ENCODE measurements at regions not wholly inside any gene's neighbourhood (a gene's known extent, or its start where the extent isn't known, plus 50 kb on each side); places are given as distances from the start of the nearest gene placed in this dataset.
"Not testable (repeated sequence)": the region's sequence is repeated elsewhere in the genome, so short reads cannot be mapped to it uniquely, and the experiment has no call there.

GRCh38 chr14:58752771-58753201 lies 115.0 kb downstream of the DACT1 start:
- no peak for DNase-seq (ENCODE audit: low spot score)

GRCh38 chr14:58755031-58755925 lies 117.5 kb downstream of the DACT1 start:
- DNase-seq (ENCODE audit: low spot score): no peak

- DNase-seq (ENCODE audit: low spot score): no peak
Observed at GRCh38 chr14:58760121-58760520, 122.4 kb downstream of the DACT1 start.

- no peak for DNase-seq (ENCODE audit: low spot score)
Observed at GRCh38 chr14:58762629-58763028, 124.9 kb downstream of the DACT1 start.

GRCh38 chr14:58763210-58763609 lies 125.4 kb downstream of the DACT1 start:
- DNase-seq (ENCODE audit: low spot score): no peak

GRCh38 chr14:58765418-58765831 lies 127.7 kb downstream of the DACT1 start:
- DNase-seq (ENCODE audit: low spot score): no peak

- no peak for DNase-seq (ENCODE audit: low spot score)
Observed at GRCh38 chr14:58765843-58766242, 128.1 kb downstream of the DACT1 start.

GRCh38 chr14:58769011-58769643 lies 131.4 kb downstream of the DACT1 start:
- DNase-seq (ENCODE audit: low spot score): no peak

GRCh38 chr14:58769771-58770170 lies 132.0 kb downstream of the DACT1 start:
- no peak for DNase-seq (ENCODE audit: low spot score)

- no peak for DNase-seq (ENCODE audit: low spot score)
Observed at GRCh38 chr14:58770491-58770982, 132.8 kb downstream of the DACT1 start.

GRCh38 chr14:58771016-58771415 lies 133.3 kb downstream of the DACT1 start:
- DNase-seq (ENCODE audit: low spot score): no peak

GRCh38 chr14:58772116-58772515 lies 134.4 kb downstream of the DACT1 start:
- DNase-seq (ENCODE audit: low spot score): no peak

- DNase-seq (ENCODE audit: low spot score): no peak
Observed at GRCh38 chr14:58772794-58773620, 135.2 kb downstream of the DACT1 start.

- DNase-seq (ENCODE audit: low spot score): no peak
Observed at GRCh38 chr14:58774531-58774930, 136.8 kb downstream of the DACT1 start.

- not testable (repeated sequence) for DNase-seq (ENCODE audit: low spot score)
Observed at GRCh38 chr14:58775130-58775529, 137.4 kb downstream of the DACT1 start.

- DNase-seq (ENCODE audit: low spot score): no peak
Observed at GRCh38 chr14:58776516-58776915, 138.8 kb downstream of the DACT1 start.

GRCh38 chr14:58777541-58777979 lies 139.8 kb downstream of the DACT1 start:
- no peak for DNase-seq (ENCODE audit: low spot score)

- DNase-seq (ENCODE audit: low spot score): no peak
Observed at GRCh38 chr14:58778202-58778601, 140.4 kb downstream of the DACT1 start.

GRCh38 chr14:58779376-58779775 lies 141.6 kb downstream of the DACT1 start:
- no peak for DNase-seq (ENCODE audit: low spot score)

- DNase-seq (ENCODE audit: low spot score): no peak
Observed at GRCh38 chr14:58780185-58780584, 142.4 kb downstream of the DACT1 start.

- DNase-seq (ENCODE audit: low spot score): no peak
Observed at GRCh38 chr14:58780605-58781004, 142.8 kb downstream of the DACT1 start.

GRCh38 chr14:58782011-58782410 lies 144.2 kb downstream of the DACT1 start:
- no peak for DNase-seq (ENCODE audit: low spot score)

Data from left forelimb (tissue), 1 donor.